ENCODE measurements at regions not wholly inside any gene's neighbourhood (a gene's known extent, or its start where the extent isn't known, plus 50 kb on each side); places are given as distances from the start of the nearest gene placed in this dataset.

- TF ChIP-seq CTCF (IDR thresholded peaks at IDR 0.05), result no peak
- no peak for TF ChIP-seq POLR2A (IDR thresholded peaks at IDR 0.05; ENCODE audit: low read depth)
- no peak for TF ChIP-seq POLR2AphosphoS5 (IDR thresholded peaks at IDR 0.05)
- no peak for TF ChIP-seq EP300 (IDR thresholded peaks at IDR 0.05)
These were observed 511.0 kb upstream of the CDH7 start for GRCh38 chr18:65239787-65240186.

All from esophagus muscularis mucosa (tissue), 4 donors.